HepG2 (cell line): ENCODE measurements at regions not wholly inside any gene's neighbourhood (a gene's known extent, or its start where the extent isn't known, plus 50 kb on each side); places are given as distances from the start of the nearest gene placed in this dataset.

Experiments
- ARID2 ChIP-seq: sonication (generic); formaldehyde crosslinking; IDR thresholded peaks from 2 replicates; pipeline ENCODE4 v1.8.1; 2022; ENCODE audit warnings: mild to moderate bottlenecking, missing genetic modification reagents, borderline replicate concordance
- CBX1 ChIP-seq: IDR thresholded peaks from one replicate; pipeline ENCODE4 v1.6.1; 2016; ENCODE audit warnings: antibody characterized with exemption, low read depth
- DZIP1 ChIP-seq: sonication (generic); formaldehyde crosslinking; IDR thresholded peaks from 2 replicates; pipeline ENCODE4 v1.5.0; 2020; ENCODE audit warnings: mild to moderate bottlenecking, missing genetic modification reagents
- GLI4 ChIP-seq: sonication (generic); formaldehyde crosslinking; IDR thresholded peaks from 2 replicates; pipeline ENCODE4 v1.5.1; 2020; ENCODE audit warnings: missing genetic modification reagents, mild to moderate bottlenecking, moderate library complexity, borderline replicate concordance
- HNF4A ChIP-seq: sonication (generic); formaldehyde crosslinking; IDR thresholded peaks from 2 replicates; pipeline ENCODE4 v1.4.0; 2020; ENCODE audit warnings: missing genetic modification reagents
- IRF1 ChIP-seq: sonication (generic); formaldehyde crosslinking; IDR thresholded peaks from 2 replicates; pipeline ENCODE4 v1.4.0; 2020; ENCODE audit warnings: low read depth, mild to moderate bottlenecking, missing genetic modification reagents
- MIER2 ChIP-seq: IDR thresholded peaks from 2 replicates; pipeline ENCODE4 v1.6.1; 2016; ENCODE audit warnings: missing biosample characterization, missing genetic modification reagents
- NCOA1 ChIP-seq: sonication (generic); formaldehyde crosslinking; IDR thresholded peaks from 2 replicates; pipeline ENCODE4 v1.9.0; 2021; ENCODE audit warnings: missing genetic modification reagents
- ONECUT2 ChIP-seq: sonication (generic); formaldehyde crosslinking; IDR thresholded peaks from 2 replicates; pipeline ENCODE4 v1.4.0; 2020; ENCODE audit warnings: missing genetic modification reagents
- PHF21A ChIP-seq: sonication (generic); formaldehyde crosslinking; IDR thresholded peaks from 2 replicates; pipeline ENCODE4 v1.5.0; 2020; ENCODE audit warnings: mild to moderate bottlenecking, missing genetic modification reagents
- POLR2AphosphoS5 ChIP-seq: IDR thresholded peaks from 2 replicates; pipeline ENCODE4 v1.6.1; 2012; ENCODE audit warnings: low read depth, low read length
- SIX4 ChIP-seq: sonication (generic); formaldehyde crosslinking; IDR thresholded peaks from 2 replicates; pipeline ENCODE4 v1.4.0; 2020; ENCODE audit warnings: missing genetic modification reagents
- TCF12 ChIP-seq, 2 experiments: fragments of 450-650 bp in 1 of 2; sonication (generic) in 1 of 2; formaldehyde crosslinking in 1 of 2; IDR thresholded peaks; 2 replicates each; pipeline versions ENCODE4 v1.6.1 to v1.8.0; 2017 to 2022; ENCODE audit warnings: antibody characterized with exemption in 1 of 2, mild to moderate bottlenecking in 1 of 2, missing genetic modification reagents in 1 of 2, moderate library complexity in 1 of 2
- WIZ ChIP-seq: sonication (generic); formaldehyde crosslinking; IDR thresholded peaks from 2 replicates; pipeline ENCODE4 v1.5.1; 2020; ENCODE audit warnings: mild to moderate bottlenecking, missing genetic modification reagents
- ZBTB20 ChIP-seq: sonication (generic); formaldehyde crosslinking; IDR thresholded peaks from 2 replicates; pipeline ENCODE4 v1.8.1; 2023; ENCODE audit warnings: missing genetic modification reagents, low read depth, mild to moderate bottlenecking, borderline replicate concordance
- ZKSCAN8 ChIP-seq: IDR thresholded peaks from 2 replicates; pipeline ENCODE4 v1.6.1; 2016; ENCODE audit warnings: borderline replicate concordance, missing genetic modification reagents, missing compliant biosample characterization
- ZNF205 ChIP-seq: IDR thresholded peaks from 2 replicates; pipeline ENCODE4 v1.6.1; 2018; ENCODE audit warnings: missing biosample characterization, missing genetic modification reagents
- ZNF224 ChIP-seq: sonication (generic); formaldehyde crosslinking; IDR thresholded peaks from 2 replicates; pipeline ENCODE4 v1.5.0; 2020; ENCODE audit warnings: mild to moderate bottlenecking, missing genetic modification reagents
- ZNF3 ChIP-seq: IDR thresholded peaks from 2 replicates; pipeline ENCODE4 v1.7.0; 2017; ENCODE audit warnings: inconsistent platforms
- ZNF576 ChIP-seq: sonication (generic); formaldehyde crosslinking; IDR thresholded peaks from 2 replicates; pipeline ENCODE4 v1.4.0; 2020; ENCODE audit warnings: mild to moderate bottlenecking, missing genetic modification reagents
- ZNF580 ChIP-seq: IDR thresholded peaks from 2 replicates; pipeline ENCODE4 v1.6.1; 2016; ENCODE audit warnings: low read depth, borderline replicate concordance
- ZNF605 ChIP-seq: sonication (generic); formaldehyde crosslinking; IDR thresholded peaks from 2 replicates; pipeline ENCODE4 v1.8.0; 2022; ENCODE audit warnings: mild to moderate bottlenecking, missing genetic modification reagents
- ZNF670 ChIP-seq: sonication (generic); formaldehyde crosslinking; IDR thresholded peaks from 2 replicates; pipeline ENCODE4 v1.8.0; 2022; ENCODE audit warnings: mild to moderate bottlenecking, missing genetic modification reagents, borderline replicate concordance
- ZNF704 ChIP-seq: sonication (generic); formaldehyde crosslinking; IDR thresholded peaks from 2 replicates; pipeline ENCODE4 v1.8.1; 2023; ENCODE audit warnings: mild to moderate bottlenecking, inconsistent platforms, moderate library complexity, missing genetic modification reagents, borderline replicate concordance
- ZNF746 ChIP-seq: sonication (generic); formaldehyde crosslinking; IDR thresholded peaks from 2 replicates; pipeline ENCODE4 v1.8.0; 2022; ENCODE audit warnings: mild to moderate bottlenecking, missing genetic modification reagents

- TF ChIP-seq ONECUT2 (CRISPR knock-in tag) = no peak
- 0 out of 2 replicates have a peak, but pooled peaks have one; percentile 43 for TF ChIP-seq ZKSCAN8 (CRISPR knock-in tag)
- no peak for TF ChIP-seq ZNF605
- TF ChIP-seq ARID2 (CRISPR knock-in tag) = no peak
- TF ChIP-seq MIER2 (CRISPR knock-in tag) = no peak; the same call in 1 of the 2 replicates
- TF ChIP-seq ZBTB20 = no peak
- TF ChIP-seq TCF12 (IDR thresholded peaks at IDR 0.05) = no peak
- TF ChIP-seq TCF12 (CRISPR knock-in tag; IDR thresholded peaks at IDR 0.05) = no peak
- TF ChIP-seq GLI4 (CRISPR knock-in tag) = no peak
- no peak for TF ChIP-seq WIZ (CRISPR knock-in tag)
- no peak for TF ChIP-seq IRF1 (CRISPR knock-in tag)
- no peak for TF ChIP-seq ZNF576 (CRISPR knock-in tag)
- TF ChIP-seq SIX4 = peak; percentile 21; the same call in 1 of the 2 replicates
- TF ChIP-seq NCOA1 = 0 out of 2 replicates have a peak, but pooled peaks have one; percentile 9
- TF ChIP-seq ZNF670 (CRISPR knock-in tag) = no peak
- no peak for TF ChIP-seq DZIP1 (CRISPR knock-in tag)
- no peak for TF ChIP-seq CBX1
- 0 out of 2 replicates have a peak, but pooled peaks have one; percentile 30 for TF ChIP-seq ZNF580
- TF ChIP-seq ZNF746 (CRISPR knock-in tag) = no peak
- no peak for TF ChIP-seq ZNF3 (CRISPR knock-in tag)
- peak; percentile 46; the same call in 1 of the 2 replicates for TF ChIP-seq HNF4A (CRISPR knock-in tag)
- TF ChIP-seq ZNF704 (CRISPR knock-in tag) = no peak
- TF ChIP-seq ZNF205 = no peak
- TF ChIP-seq POLR2AphosphoS5 = no peak
- no peak for TF ChIP-seq PHF21A (CRISPR knock-in tag)
- TF ChIP-seq ZNF224 = no peak
These were observed 101.7 kb upstream of the DAPK1 start (continued) for GRCh38 chr9:87395804-87396479.
